Bronchial epithelial cell (primary cell): ENCODE measurements at regions not wholly inside any gene's neighbourhood (a gene's known extent, or its start where the extent isn't known, plus 50 kb on each side); places are given as distances from the start of the nearest gene placed in this dataset.
A peak's percentile ranks its signal among the peaks of the same experiment; 100 is the strongest.

Experiments
- DNase-seq: peaks from one replicate; pipeline ENCODE4 v3.0.0-alpha.2; 2010; ENCODE audit warnings: low read depth
- FAIRE-seq: peaks from 2 replicates; lab custom pipeline; 2011; peaks lifted over from hg19 to GRCh38; lab: Jason Lieb, UNC
- H3K27me3 ChIP-seq: 2 replicates; pipeline ENCODE4 v1.5.1; 2011; ENCODE audit warnings: low read length; ENCODE audit not compliant: control insufficient read depth, insufficient read depth
- H3K36me3 ChIP-seq: 2 replicates; pipeline ENCODE4 v1.5.1; 2011; ENCODE audit warnings: low read length; ENCODE audit not compliant: control insufficient read depth, insufficient read depth
- H3K4me3 ChIP-seq: 2 replicates; pipeline ENCODE4 v1.5.1; 2011; ENCODE audit warnings: mild to moderate bottlenecking, low read depth, low read length, control low read depth
- TF ChIP-seq, protein P1 (sequence below): IDR thresholded peaks from 2 replicates; pipeline ENCODE4 v1.5.1; 2011; ENCODE audit warnings: mild to moderate bottlenecking, moderate library complexity, low read length, control low read depth, inconsistent platforms; ENCODE audit not compliant: insufficient read depth, severe bottlenecking

DNA sequence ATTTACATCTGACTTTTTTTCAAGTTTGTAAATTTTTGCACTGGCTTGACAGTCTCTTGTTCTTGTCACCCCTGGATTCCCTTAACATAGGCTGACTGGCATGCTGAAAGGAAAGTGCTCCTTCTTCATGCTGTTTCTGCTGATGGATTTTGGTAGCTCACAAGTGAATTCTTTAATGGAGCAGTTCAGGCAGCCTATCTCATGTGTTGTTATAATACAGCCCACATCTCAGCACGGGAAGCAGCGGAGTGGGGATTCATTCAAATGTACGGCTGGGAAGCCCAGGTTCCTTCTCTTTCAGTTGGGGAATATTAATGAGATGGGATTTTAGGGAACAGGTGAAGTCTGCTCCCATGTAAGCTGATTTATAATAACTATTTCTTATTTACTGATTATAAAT is 142.8 kb downstream of the CD8B2 start:
- TF ChIP-seq, protein P1, sequence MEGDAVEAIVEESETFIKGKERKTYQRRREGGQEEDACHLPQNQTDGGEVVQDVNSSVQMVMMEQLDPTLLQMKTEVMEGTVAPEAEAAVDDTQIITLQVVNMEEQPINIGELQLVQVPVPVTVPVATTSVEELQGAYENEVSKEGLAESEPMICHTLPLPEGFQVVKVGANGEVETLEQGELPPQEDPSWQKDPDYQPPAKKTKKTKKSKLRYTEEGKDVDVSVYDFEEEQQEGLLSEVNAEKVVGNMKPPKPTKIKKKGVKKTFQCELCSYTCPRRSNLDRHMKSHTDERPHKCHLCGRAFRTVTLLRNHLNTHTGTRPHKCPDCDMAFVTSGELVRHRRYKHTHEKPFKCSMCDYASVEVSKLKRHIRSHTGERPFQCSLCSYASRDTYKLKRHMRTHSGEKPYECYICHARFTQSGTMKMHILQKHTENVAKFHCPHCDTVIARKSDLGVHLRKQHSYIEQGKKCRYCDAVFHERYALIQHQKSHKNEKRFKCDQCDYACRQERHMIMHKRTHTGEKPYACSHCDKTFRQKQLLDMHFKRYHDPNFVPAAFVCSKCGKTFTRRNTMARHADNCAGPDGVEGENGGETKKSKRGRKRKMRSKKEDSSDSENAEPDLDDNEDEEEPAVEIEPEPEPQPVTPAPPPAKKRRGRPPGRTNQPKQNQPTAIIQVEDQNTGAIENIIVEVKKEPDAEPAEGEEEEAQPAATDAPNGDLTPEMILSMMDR = no peak
- no peak for FAIRE-seq
- Histone ChIP-seq H3K27me3 (no peaks in the 10 kb centered on the region), H3K36me3 (no peaks in the 10 kb centered on the region), H3K4me3 (no peak overlapping the region)
- no peak for DNase-seq

DNA sequence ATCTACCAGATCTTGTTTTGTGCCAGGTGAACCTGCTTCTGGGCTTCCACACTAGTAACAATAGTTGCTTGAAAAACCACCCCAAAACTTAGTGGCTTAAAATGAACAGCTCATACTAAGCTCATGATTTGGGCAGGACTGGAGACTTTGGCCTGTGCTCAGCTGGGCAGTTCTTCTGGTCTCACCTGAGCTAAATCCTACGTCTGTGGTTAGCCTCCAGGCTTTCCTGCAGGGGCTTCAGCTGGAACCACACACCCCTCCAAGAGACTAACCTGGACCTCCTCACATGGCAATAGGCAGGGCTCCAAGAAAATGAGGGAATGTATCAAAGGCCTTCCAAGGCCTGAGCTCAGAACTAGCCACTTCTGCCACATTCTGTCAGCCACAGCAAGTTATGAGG is 144.1 kb downstream of the CD8B2 start:
- Histone ChIP-seq H3K27me3 (no peaks in the 10 kb centered on the region), H3K4me3 (no peak overlapping the region), H3K36me3 (no peaks in the 10 kb centered on the region)
- no peak for FAIRE-seq
- TF ChIP-seq, protein P1 = no peak
- DNase-seq = no peak

DNA sequence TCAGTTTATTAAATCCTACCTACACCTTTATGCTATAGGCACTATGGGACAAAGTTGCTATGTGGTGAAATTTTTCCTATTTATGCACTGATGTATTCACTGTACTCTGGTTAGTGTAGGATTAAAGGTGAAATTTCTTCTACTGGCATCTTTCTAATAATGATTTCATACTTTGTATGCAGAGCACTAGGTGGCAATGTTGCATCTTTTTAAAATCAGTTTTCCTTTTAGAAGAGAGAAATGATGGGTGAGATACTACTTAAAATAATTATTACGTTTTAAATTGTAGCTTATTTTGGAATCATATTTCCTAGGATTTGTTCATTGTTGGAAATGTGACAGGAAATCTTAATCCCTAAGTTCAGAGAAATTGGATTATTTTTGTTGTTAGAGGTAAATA is 150.9 kb downstream of the CD8B2 start:
- Histone ChIP-seq H3K36me3 (no peaks in the 10 kb centered on the region), H3K27me3 (no peaks in the 10 kb centered on the region), H3K4me3 (no peak overlapping the region)
- DNase-seq (peak; percentile 22), FAIRE-seq (no peak)
- TF ChIP-seq, protein P1 = no peak

DNA sequence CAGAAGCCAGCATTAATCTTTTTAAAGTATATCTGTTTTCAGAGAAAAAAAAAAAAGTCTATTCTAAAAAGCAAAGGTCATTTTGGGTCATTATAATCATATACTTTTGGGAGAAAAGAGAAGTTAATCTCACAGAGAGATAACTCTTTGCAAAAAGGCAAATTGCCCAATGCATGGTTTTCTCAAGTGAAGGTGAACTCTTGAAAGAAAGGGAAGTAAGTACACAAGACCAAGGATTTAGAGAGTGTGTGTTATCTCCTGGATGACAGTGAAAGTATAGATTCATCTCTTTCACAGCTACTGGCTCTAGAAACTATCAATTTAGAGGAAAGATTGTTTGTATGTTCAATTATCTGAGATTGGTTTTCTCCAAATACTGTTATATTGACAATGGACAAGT is 151.4 kb downstream of the CD8B2 start:
- no peaks in the 10 kb centered on the region for H3K27me3 ChIP-seq
- no peak overlapping the region for H3K4me3 ChIP-seq
- H3K36me3 ChIP-seq = no peaks in the 10 kb centered on the region
- DNase-seq (no peak), FAIRE-seq (no peak)
- TF ChIP-seq, protein P1 = no peak

DNA sequence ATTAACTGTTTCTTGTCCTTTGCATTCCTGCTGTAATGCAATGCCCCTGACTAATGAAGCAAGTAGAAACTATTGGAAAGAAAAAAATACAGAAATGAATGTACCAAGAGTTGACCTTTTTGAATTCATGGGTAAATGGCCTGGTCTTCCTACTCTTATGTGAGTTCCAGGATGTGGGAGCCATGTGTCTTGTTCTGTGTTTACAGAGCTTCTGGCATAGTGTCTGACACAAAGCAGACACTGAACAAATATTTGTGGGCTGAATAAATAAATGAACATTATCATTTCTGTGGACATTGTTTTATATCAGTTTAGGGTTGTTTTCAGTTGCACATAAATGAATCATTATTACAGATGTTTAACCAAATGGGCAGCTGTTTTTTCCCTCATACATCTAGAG is 155.5 kb downstream of the CD8B2 start:
- Histone ChIP-seq H3K4me3 (no peak overlapping the region), H3K36me3 (no peaks in the 10 kb centered on the region), H3K27me3 (no peaks in the 10 kb centered on the region)
- DNase-seq = no peak
- TF ChIP-seq, protein P1 = no peak
- no peak for FAIRE-seq

DNA sequence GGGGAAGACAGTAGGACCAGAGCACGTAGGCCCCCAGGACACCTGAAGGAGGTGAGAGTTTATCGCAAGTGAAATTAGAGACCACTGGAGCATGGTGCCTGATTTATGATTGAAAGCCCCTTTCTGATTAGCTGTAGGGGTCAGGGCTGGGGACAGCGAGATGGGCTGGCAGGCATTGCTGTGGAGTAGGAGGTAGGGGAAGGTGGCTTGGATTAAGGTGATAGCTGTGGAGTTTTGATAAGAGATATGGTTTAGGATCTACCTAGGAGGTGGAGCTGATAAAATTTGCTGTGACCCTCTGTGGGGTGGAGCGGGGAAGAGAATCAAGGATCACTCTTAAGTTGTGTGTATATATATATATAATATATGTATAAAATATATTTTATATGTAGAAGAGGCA is 157.5 kb downstream of the CD8B2 start:
- TF ChIP-seq, protein P1 = no peak
- Histone ChIP-seq H3K4me3 (no peak overlapping the region), H3K36me3 (no peaks in the 10 kb centered on the region), H3K27me3 (no peaks in the 10 kb centered on the region)
- FAIRE-seq (no peak), DNase-seq (no peak)
